ENCODE measurements at regions not wholly inside any gene's neighbourhood (a gene's known extent, or its start where the extent isn't known, plus 50 kb on each side); places are given as distances from the start of the nearest gene placed in this dataset.
"Not testable (repeated sequence)": the region's sequence is repeated elsewhere in the genome, so short reads cannot be mapped to it uniquely, and the experiment has no call there.

DNA sequence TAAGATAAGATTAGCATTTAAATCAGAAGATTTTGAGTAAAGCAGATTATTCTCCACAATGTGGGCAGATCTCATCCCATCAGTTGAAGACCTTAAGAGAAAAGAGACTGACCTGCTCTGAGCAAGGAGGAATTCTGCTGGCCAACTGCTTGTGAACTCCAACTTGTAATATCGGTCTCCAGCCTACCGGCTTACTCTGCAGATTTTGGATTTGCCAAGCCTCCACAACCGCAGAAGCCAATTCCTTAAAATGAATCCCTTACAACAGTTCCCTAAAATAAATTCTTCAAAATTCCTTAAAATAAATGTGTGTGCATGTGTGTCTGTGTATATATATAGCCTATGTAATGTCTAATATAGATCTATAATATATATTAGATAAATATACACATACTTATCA, 107.4 kb upstream of the KLF13 start:
- DNase-seq (ENCODE audit: extremely low read depth, low read depth), result no peak
- TF ChIP-seq, protein P1, sequence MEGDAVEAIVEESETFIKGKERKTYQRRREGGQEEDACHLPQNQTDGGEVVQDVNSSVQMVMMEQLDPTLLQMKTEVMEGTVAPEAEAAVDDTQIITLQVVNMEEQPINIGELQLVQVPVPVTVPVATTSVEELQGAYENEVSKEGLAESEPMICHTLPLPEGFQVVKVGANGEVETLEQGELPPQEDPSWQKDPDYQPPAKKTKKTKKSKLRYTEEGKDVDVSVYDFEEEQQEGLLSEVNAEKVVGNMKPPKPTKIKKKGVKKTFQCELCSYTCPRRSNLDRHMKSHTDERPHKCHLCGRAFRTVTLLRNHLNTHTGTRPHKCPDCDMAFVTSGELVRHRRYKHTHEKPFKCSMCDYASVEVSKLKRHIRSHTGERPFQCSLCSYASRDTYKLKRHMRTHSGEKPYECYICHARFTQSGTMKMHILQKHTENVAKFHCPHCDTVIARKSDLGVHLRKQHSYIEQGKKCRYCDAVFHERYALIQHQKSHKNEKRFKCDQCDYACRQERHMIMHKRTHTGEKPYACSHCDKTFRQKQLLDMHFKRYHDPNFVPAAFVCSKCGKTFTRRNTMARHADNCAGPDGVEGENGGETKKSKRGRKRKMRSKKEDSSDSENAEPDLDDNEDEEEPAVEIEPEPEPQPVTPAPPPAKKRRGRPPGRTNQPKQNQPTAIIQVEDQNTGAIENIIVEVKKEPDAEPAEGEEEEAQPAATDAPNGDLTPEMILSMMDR (IDR thresholded peaks at IDR 0.05; ENCODE audit: low read depth, low read length), result no peak

DNA sequence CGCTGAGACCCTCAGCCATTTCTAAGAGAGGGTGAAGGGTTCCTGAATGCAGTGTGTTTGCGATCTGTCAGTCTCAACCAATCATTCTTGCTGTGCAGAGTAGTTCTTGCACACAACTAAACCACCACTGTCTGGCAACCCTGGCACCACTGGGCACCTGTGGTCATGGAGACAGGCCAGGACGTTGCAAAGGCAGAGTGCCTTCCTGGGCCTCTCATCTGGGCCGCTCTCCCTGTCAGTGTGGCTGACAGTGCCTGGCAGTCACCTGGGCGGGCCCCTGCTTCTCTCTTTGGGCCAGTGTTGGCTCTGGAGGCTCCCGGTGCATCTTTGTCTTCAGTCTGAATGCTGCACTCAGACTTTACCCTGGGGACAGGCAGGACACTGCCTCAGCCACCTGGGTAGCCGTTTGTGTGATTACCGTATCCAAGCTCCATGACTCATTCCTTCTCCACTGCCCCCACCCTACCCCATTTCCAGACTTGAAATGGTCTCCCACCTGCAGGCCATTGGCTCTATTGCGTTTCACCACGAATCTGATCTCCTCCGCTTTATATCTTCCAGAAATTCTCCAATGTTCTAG, 104.6 kb upstream of the KLF13 start:
- no peak for DNase-seq (ENCODE audit: extremely low read depth, low read depth)
- TF ChIP-seq, protein P1 (IDR thresholded peaks at IDR 0.05; ENCODE audit: low read depth, low read length), result no peak

DNA sequence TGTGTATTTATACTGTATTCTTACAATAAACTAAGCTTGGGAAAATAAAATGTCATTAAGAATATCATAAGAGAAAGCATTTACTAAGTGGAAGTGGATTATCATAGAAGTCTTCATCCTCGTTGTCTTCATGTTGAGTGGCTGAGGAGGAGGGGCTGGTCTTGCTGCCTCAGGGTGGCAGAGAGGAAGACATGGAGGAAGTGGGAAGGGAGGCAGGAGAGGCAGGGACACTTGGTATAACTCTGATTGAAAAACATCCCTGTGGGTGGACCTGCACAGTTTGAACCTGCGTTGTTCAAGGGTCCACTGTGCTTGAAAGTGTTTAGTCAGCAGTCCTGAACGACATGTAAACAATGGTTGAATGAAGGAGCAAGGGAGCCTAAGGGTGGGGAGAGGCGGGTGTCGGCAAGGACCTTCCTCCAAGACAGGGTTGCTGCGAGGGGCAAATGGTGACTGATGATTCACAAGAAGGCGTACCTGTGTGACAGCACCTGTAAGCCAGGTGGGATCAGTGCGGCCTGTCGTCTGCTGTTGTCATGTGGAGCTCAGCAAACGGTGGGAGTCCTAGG, 103.8 kb upstream of the KLF13 start:
- TF ChIP-seq, protein P1 (IDR thresholded peaks at IDR 0.05; ENCODE audit: low read depth, low read length), result no peak
- DNase-seq (ENCODE audit: extremely low read depth, low read depth), result no peak

DNA sequence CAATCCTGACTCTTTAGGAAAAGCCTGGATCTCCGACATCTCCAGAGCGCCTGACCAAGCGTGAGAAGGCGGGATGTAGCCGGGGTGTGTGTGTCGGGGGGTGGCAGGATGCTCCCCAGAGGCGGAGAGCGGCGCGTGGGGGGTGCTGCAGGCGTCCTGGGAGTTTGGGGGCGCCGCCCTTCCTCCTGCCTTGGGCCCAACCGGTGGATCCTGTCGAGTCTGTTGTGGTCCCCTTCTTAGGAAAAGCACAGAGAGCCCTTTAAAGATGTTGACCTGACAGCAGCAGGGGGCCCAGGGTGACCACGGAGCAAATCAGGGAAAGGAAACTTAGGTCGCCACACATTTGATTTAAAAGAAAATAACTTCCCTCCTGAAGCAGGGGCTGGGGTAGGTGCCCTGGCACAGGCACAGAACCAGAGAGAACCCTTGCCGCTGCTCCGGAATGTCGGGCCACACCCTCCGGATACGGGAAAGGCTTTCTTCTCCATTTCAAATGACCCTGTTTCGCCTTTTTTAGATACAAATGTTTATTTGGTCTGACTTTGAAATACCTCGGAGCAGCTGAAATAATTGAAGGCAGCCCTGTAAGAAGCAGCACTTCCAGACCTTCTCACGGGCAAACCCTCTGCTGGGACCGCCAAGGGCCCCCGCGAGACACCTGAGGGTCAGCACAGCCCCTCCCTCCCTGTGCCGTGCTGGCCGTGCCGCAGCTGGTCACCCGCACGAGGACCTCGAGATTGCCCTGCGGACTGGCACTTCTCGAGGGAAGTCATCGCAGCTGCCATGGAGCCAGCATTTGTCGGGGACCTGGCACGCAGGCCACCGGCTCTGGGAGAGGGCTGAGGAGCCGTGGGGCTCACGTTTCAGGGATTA, 102.9 kb upstream of the KLF13 start:
- no peak for DNase-seq (ENCODE audit: extremely low read depth, low read depth)
- TF ChIP-seq, protein P1 (IDR thresholded peaks at IDR 0.05; ENCODE audit: low read depth, low read length), result no peak

DNA sequence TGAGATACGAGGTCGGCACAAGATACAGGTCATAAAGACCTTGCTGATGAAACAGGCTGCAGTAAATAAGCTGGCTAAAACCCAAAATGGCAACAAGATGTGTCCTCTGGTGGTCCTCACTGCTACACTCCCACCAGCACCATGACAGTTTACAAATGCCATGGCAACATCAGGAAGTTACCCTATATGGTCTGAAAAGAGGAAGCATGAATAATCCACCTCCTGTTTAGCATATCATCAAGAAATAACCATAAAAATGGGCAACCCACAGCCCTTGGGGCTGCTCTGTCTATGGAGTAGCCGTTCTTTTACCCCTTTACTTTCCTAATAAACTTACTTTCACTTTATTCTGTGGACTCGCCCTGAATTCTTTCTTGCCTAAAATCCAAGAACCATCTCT, 102.0 kb upstream of the KLF13 start:
- not testable (repeated sequence) for DNase-seq (ENCODE audit: extremely low read depth, low read depth)

DNA sequence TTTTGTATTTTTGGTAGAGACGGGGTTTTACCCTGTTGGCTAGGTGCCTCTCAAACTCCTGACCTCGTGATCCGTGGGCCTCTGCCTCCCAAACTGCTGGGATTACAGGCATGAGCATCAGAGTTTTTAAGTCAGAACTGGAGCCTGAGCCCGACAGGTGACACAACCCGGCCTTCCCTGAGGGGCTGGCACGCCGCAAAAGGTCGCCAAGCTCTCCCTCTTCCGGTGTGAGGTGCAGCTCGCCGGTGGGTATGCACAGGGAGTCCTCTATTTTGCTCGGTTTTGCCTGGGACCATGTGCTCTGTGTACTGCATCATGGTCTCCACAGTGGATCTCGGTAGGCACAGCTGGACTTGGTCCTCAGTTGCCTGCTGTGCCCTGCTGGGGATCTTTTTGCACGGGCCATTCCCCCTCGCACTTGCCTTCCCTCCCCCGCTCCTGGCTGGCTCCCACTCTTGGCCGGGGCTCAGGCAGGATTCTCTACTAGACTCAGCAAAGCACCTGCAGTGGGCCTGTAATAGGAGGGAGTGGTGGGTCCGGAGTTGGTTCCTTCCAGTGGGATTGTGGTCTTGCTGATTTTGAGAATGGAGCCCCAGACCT, 101.2 kb upstream of the KLF13 start:
- TF ChIP-seq, protein P1 (IDR thresholded peaks at IDR 0.05; ENCODE audit: low read depth, low read length), result no peak
- DNase-seq (ENCODE audit: extremely low read depth, low read depth), result no peak

DNA sequence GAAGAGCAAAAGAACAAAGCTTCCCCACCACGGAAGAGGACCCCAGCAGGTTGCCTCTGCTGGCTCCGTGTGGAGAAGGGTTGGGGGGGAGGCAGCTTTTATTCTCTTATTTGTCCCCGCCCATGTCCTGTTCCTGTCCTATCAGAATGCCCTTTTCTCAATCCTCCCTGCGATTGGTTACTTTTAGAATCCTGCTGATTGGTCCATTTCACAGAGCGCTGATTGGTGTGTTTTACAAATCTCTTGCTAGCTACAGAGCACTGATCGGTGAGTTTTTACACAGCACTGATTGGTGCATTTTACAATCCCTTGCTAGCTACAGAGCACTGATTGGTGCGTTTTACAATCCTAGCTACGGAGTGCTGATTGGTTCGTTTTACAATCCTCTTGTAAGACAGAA, 100.6 kb upstream of the KLF13 start:
- TF ChIP-seq, protein P1 (IDR thresholded peaks at IDR 0.05; ENCODE audit: low read depth, low read length), result no peak

More for the DNA sequence above, 100.6 kb upstream of the KLF13 start:
- no peak for DNase-seq (ENCODE audit: extremely low read depth, low read depth)

Data from AG09319 (cell line).